Adrenal gland (tissue), 5 donors: ENCODE measurements at regions not wholly inside any gene's neighbourhood (a gene's known extent, or its start where the extent isn't known, plus 50 kb on each side); places are given as distances from the start of the nearest gene placed in this dataset.

Experiments used
- CTCF ChIP-seq, 6 experiments: fragments of 450-650 bp in 4 of 6; fragments of 200-600 bp in 2 of 6; sonication (generic) in 1 of 6; IDR thresholded peaks; 1 replicate in 5 of 6; 2 replicates in 1 of 6; pipeline versions ENCODE4 v1.5.1 to v1.8.0; 2016 to 2021; ENCODE audit warnings: antibody characterized with exemption in 6 of 6, mild to moderate bottlenecking in 2 of 6, moderate library complexity in 1 of 6
- POLR2A ChIP-seq, 2 donors: fragments of 450-650 bp; IDR thresholded peaks; one replicate each; pipeline ENCODE4 v1.6.1; 2017; ENCODE audit warnings: antibody characterized with exemption in 2 of 2, mild to moderate bottlenecking in 2 of 2, moderate library complexity in 1 of 2
- donor health status: DM: no; HTN: no; CAD: no.

- TF ChIP-seq CTCF (IDR thresholded peaks at IDR 0.05) (no peak), POLR2A (IDR thresholded peaks at IDR 0.05) (no peak)
These were observed 205.2 kb upstream of the NANOGP8 start for GRCh38 chr15:35290301-35290721.
